ENCODE measurements at regions not wholly inside any gene's neighbourhood (a gene's known extent, or its start where the extent isn't known, plus 50 kb on each side); places are given as distances from the start of the nearest gene placed in this dataset.

GRCh38 chr5:5882706-5883105 lies 460.2 kb downstream of the ICE1 start:
- no peaks in the 10 kb centered on the region for H3K9me3 Mint-ChIP-seq
- no peak overlapping the region for H3K4me3 ChIP-seq (ENCODE audit: low read length)
- H3K9me3 ChIP-seq (ENCODE audit: control insufficient read depth, low read length) = no peaks in the 10 kb centered on the region
- no peaks in the 10 kb centered on the region for H3K4me1 Mint-ChIP-seq
- no peak overlapping the region for H3K4me3 Mint-ChIP-seq
- TF ChIP-seq, protein P1, sequence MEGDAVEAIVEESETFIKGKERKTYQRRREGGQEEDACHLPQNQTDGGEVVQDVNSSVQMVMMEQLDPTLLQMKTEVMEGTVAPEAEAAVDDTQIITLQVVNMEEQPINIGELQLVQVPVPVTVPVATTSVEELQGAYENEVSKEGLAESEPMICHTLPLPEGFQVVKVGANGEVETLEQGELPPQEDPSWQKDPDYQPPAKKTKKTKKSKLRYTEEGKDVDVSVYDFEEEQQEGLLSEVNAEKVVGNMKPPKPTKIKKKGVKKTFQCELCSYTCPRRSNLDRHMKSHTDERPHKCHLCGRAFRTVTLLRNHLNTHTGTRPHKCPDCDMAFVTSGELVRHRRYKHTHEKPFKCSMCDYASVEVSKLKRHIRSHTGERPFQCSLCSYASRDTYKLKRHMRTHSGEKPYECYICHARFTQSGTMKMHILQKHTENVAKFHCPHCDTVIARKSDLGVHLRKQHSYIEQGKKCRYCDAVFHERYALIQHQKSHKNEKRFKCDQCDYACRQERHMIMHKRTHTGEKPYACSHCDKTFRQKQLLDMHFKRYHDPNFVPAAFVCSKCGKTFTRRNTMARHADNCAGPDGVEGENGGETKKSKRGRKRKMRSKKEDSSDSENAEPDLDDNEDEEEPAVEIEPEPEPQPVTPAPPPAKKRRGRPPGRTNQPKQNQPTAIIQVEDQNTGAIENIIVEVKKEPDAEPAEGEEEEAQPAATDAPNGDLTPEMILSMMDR (conservative IDR thresholded peaks at IDR 0.05) = no peak
- H3K36me3 ChIP-seq (ENCODE audit: control insufficient read depth, insufficient read depth, low read length) = no peaks in the 10 kb centered on the region
- WGBS, 2 experiments (ENCODE audit: insufficient coverage in 1 of 2, insufficient read length in 1 of 2) = 96 to 100% methylated on average over 1 to 6 of the region's 6 CpGs
- H3K4me1 ChIP-seq (ENCODE audit: control insufficient read depth, insufficient read depth, low read length) = no peaks in the 10 kb centered on the region
- H3K9ac ChIP-seq (ENCODE audit: extremely low read depth, low read length, poor library complexity, severe bottlenecking) = no peak overlapping the region
- H3K27me3 Mint-ChIP-seq (ENCODE audit: insufficient read depth) = peaks cover 13% of the 10 kb centered on the region
- DNase-seq = no peak
- H3K27ac ChIP-seq (ENCODE audit: low read depth, low read length) = no peak overlapping the region
- no peaks in the 10 kb centered on the region for H3K36me3 Mint-ChIP-seq (ENCODE audit: low read depth)
- no peak overlapping the region for H3K27ac Mint-ChIP-seq
- H3K27me3 ChIP-seq (ENCODE audit: control insufficient read depth, insufficient read depth, low read length, poor library complexity, severe bottlenecking) = peaks cover 8% of the 10 kb centered on the region

DNA sequence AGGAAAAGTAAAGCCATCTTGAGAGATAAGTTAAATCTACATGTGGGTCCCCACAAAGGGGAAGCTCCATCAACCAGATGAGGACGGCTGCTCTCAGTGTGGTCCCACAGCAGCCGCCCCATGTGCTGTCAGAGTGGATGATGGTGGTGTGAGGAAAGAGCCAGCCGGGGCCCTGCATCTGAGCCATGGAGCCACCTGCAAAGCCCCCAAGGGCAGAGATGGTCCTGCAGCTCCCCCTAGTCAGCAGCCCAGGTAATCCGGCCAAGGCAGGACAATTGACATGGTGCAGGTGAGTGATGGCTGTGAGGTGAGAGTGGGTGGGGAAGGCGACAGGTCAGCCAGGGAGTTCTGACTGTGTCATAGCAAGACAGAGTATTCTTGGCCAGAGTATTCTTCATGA lies 458.8 kb downstream of the ICE1 start:
- Histone ChIP-seq H3K9ac (ENCODE audit: extremely low read depth, low read length, poor library complexity, severe bottlenecking) (no peak overlapping the region), H3K4me1 (ENCODE audit: control insufficient read depth, insufficient read depth, low read length) (no peaks in the 10 kb centered on the region), H3K36me3 (ENCODE audit: control insufficient read depth, insufficient read depth, low read length) (no peaks in the 10 kb centered on the region), H3K9me3 (ENCODE audit: control insufficient read depth, low read length) (no peaks in the 10 kb centered on the region), H3K27ac (ENCODE audit: low read depth, low read length) (no peak overlapping the region), H3K27me3 (ENCODE audit: control insufficient read depth, insufficient read depth, low read length, poor library complexity, severe bottlenecking) (peaks cover 4% of the 10 kb centered on the region), H3K4me3 (ENCODE audit: low read length) (no peak overlapping the region)
- TF ChIP-seq, protein P1 (conservative IDR thresholded peaks at IDR 0.05) = peak; percentile 86
- no peak overlapping the region for H3K4me3 Mint-ChIP-seq
- no peaks in the 10 kb centered on the region for H3K4me1 Mint-ChIP-seq
- peak; percentile 91 for DNase-seq
- H3K36me3 Mint-ChIP-seq (ENCODE audit: low read depth) = no peaks in the 10 kb centered on the region
- no peaks in the 10 kb centered on the region for H3K9me3 Mint-ChIP-seq
- H3K27ac Mint-ChIP-seq = no peak overlapping the region
- peaks cover 4% of the 10 kb centered on the region for H3K27me3 Mint-ChIP-seq (ENCODE audit: insufficient read depth)
- WGBS, 2 experiments (ENCODE audit: insufficient coverage in 1 of 2, insufficient read length in 1 of 2) = 74 to 88% methylated on average over 3 to 5 of the region's 5 CpGs

GRCh38 chr5:5880077-5880763 lies 457.7 kb downstream of the ICE1 start:
- Histone ChIP-seq H3K36me3 (ENCODE audit: control insufficient read depth, insufficient read depth, low read length) (no peaks in the 10 kb centered on the region), H3K4me3 (ENCODE audit: low read length) (no peak overlapping the region), H3K9ac (ENCODE audit: extremely low read depth, low read length, poor library complexity, severe bottlenecking) (no peak overlapping the region), H3K9me3 (ENCODE audit: control insufficient read depth, low read length) (no peaks in the 10 kb centered on the region), H3K27me3 (ENCODE audit: control insufficient read depth, insufficient read depth, low read length, poor library complexity, severe bottlenecking) (peaks cover 4% of the 10 kb centered on the region), H3K27ac (ENCODE audit: low read depth, low read length) (no peak overlapping the region), H3K4me1 (ENCODE audit: control insufficient read depth, insufficient read depth, low read length) (no peaks in the 10 kb centered on the region)
- no peaks in the 10 kb centered on the region for H3K9me3 Mint-ChIP-seq
- TF ChIP-seq, protein P1 (conservative IDR thresholded peaks at IDR 0.05) = no peak
- WGBS, 2 experiments (ENCODE audit: insufficient coverage in 1 of 2, insufficient read length in 1 of 2) = 91 to 99% methylated on average over 9 of the region's 9 CpGs
- H3K27ac Mint-ChIP-seq = no peak overlapping the region
- no peaks in the 10 kb centered on the region for H3K4me1 Mint-ChIP-seq
- H3K36me3 Mint-ChIP-seq (ENCODE audit: low read depth) = no peaks in the 10 kb centered on the region
- no peak for DNase-seq
- peaks cover 2% of the 10 kb centered on the region for H3K27me3 Mint-ChIP-seq (ENCODE audit: insufficient read depth)
- H3K4me3 Mint-ChIP-seq = no peak overlapping the region
